CD14-positive monocyte (primary cell): ENCODE measurements at regions not wholly inside any gene's neighbourhood (a gene's known extent, or its start where the extent isn't known, plus 50 kb on each side); places are given as distances from the start of the nearest gene placed in this dataset.

Experiments
- DNase-seq, 3 donors: peaks; one replicate each; pipeline ENCODE4 v3.0.0-alpha.2; 2011 to 2022
- H2AFZ ChIP-seq: 2 replicates; pipeline ENCODE4 v1.6.0; 2012; ENCODE audit warnings: mild to moderate bottlenecking, low read depth, low read length, inconsistent platforms; ENCODE audit not compliant: insufficient read depth, poor library complexity, severe bottlenecking
- H3K27ac ChIP-seq, 2 donors: 1 replicate in 1 of 2; 2 replicates in 1 of 2; pipeline ENCODE4 v1.5.1; 2012 to 2013; ENCODE audit warnings: low read length in 2 of 2, control low read depth in 1 of 2, inconsistent platforms in 1 of 2, low read depth in 1 of 2, mild to moderate bottlenecking in 1 of 2
- H3K27me3 ChIP-seq, 2 donors: one replicate each; pipeline versions ENCODE4 v1.6.0 to v1.6.1; 2011 to 2013; ENCODE audit warnings: low read length in 2 of 2; ENCODE audit not compliant: control insufficient read depth in 2 of 2, insufficient read depth in 2 of 2
- H3K36me3 ChIP-seq, 2 donors: replicated peaks in 1 of 2; 1 replicate in 1 of 2; 2 replicates in 1 of 2; pipeline versions ENCODE4 v1.5.1 to v1.6.1; 2012 to 2013; ENCODE audit warnings: low read length in 2 of 2, control low read depth in 1 of 2, inconsistent platforms in 1 of 2, mild to moderate bottlenecking in 1 of 2; ENCODE audit not compliant: insufficient read depth in 2 of 2, control insufficient read depth in 1 of 2
- H3K4me1 ChIP-seq, 2 donors: 1 replicate in 1 of 2; 2 replicates in 1 of 2; pipeline versions ENCODE4 v1.5.1 to v1.6.1; 2012 to 2013; ENCODE audit warnings: low read length in 2 of 2, control low read depth in 1 of 2, inconsistent platforms in 1 of 2, mild to moderate bottlenecking in 1 of 2, moderate library complexity in 1 of 2; ENCODE audit not compliant: insufficient read depth in 2 of 2, control insufficient read depth in 1 of 2
- H3K4me2 ChIP-seq: replicated peaks from 2 replicates; pipeline ENCODE3; 2012; ENCODE audit warnings: low read length, moderate library complexity, mild to moderate bottlenecking; ENCODE audit not compliant: poor library complexity, severe bottlenecking; ENCODE audit errors: extremely low read depth
- H3K4me3 ChIP-seq, 3 experiments: fragments of 200-600 bp in 1 of 3; sonication (generic) in 1 of 3; replicated peaks in 1 of 3; 1 replicate in 2 of 3; 2 replicates in 1 of 3; pipeline ENCODE4 v1.5.1; 2011 to 2013; ENCODE audit warnings: low read length in 3 of 3, mild to moderate bottlenecking in 3 of 3, control low read depth in 2 of 3, low read depth in 2 of 3, inconsistent platforms in 1 of 3, moderate library complexity in 1 of 3
- H3K79me2 ChIP-seq: 2 replicates; pipeline ENCODE4 v1.6.0; 2012; ENCODE audit warnings: mild to moderate bottlenecking, control low read depth, inconsistent platforms, low read length, moderate library complexity; ENCODE audit not compliant: insufficient read depth
- H3K9ac ChIP-seq: 2 replicates; pipeline ENCODE4 v1.6.0; 2017; ENCODE audit warnings: low read length, mild to moderate bottlenecking; ENCODE audit not compliant: insufficient read depth, poor library complexity, severe bottlenecking
- H3K9me3 ChIP-seq, 2 donors: replicated peaks in 1 of 2; 1 replicate in 1 of 2; 2 replicates in 1 of 2; pipeline versions ENCODE4 v1.5.1 to v1.6.1; 2012 to 2013; ENCODE audit warnings: low read length in 2 of 2, control low read depth in 1 of 2; ENCODE audit not compliant: control insufficient read depth in 1 of 2, insufficient read depth in 1 of 2
- H4K20me1 ChIP-seq: 2 replicates; pipeline ENCODE4 v1.6.0; 2012; ENCODE audit warnings: mild to moderate bottlenecking, low read length, control low read depth, moderate library complexity; ENCODE audit not compliant: insufficient read depth
- H3K27ac Mint-ChIP-seq, 7 donors: one replicate each; pipeline ENCODE4 v1.8.0; 2020; ENCODE audit warnings: mild to moderate bottlenecking in 7 of 7, mixed read lengths in 7 of 7, moderate library complexity in 6 of 7, inconsistent platforms in 2 of 7
- H3K27me3 Mint-ChIP-seq, 3 donors: one replicate each; pipeline ENCODE4 v1.8.0; 2021 to 2022; ENCODE audit warnings: low read depth in 3 of 3, mild to moderate bottlenecking in 3 of 3, mixed read lengths in 3 of 3, moderate library complexity in 3 of 3, inconsistent platforms in 1 of 3
- H3K36me3 Mint-ChIP-seq, 2 donors: one replicate each; pipeline ENCODE4 v1.8.0; 2020; ENCODE audit warnings: mixed read lengths in 2 of 2, inconsistent platforms in 1 of 2, mild to moderate bottlenecking in 1 of 2
- H3K4me1 Mint-ChIP-seq: one replicate; pipeline ENCODE4 v1.8.0; 2020; ENCODE audit warnings: mild to moderate bottlenecking, mixed read lengths
- H3K4me3 Mint-ChIP-seq, 2 donors: one replicate each; pipeline ENCODE4 v1.8.0; 2020; ENCODE audit warnings: mild to moderate bottlenecking in 2 of 2, mixed read lengths in 2 of 2, moderate library complexity in 1 of 2
- H3K9me3 Mint-ChIP-seq, 7 donors: one replicate each; pipeline ENCODE4 v1.8.0; 2020 to 2022; ENCODE audit warnings: mixed read lengths in 7 of 7, mild to moderate bottlenecking in 6 of 7, moderate library complexity in 6 of 7, inconsistent platforms in 2 of 7
- WGBS: methylation state at CpG from one replicate; pipeline ENCODE4 v1.1.5; 2013; ENCODE audit warnings: missing lambda C conversion rate; ENCODE audit not compliant: insufficient coverage; 5-methylcytosine and 5-hydroxymethylcytosine counted together
- intact Hi-C, 2 donors: fragments of 100-400 bp; cut with micrococcal nuclease; formaldehyde crosslinking; loops; one replicate each; pipeline versions ENCODE4 v1.15.0 to v1.15.1; 2023
- TF ChIP-seq, protein P1 (sequence below): fragments of 200-600 bp; IDR thresholded peaks from one replicate; pipeline ENCODE4 v1.8.0; 2022; ENCODE audit warnings: antibody characterized with exemption, mild to moderate bottlenecking

DNA sequence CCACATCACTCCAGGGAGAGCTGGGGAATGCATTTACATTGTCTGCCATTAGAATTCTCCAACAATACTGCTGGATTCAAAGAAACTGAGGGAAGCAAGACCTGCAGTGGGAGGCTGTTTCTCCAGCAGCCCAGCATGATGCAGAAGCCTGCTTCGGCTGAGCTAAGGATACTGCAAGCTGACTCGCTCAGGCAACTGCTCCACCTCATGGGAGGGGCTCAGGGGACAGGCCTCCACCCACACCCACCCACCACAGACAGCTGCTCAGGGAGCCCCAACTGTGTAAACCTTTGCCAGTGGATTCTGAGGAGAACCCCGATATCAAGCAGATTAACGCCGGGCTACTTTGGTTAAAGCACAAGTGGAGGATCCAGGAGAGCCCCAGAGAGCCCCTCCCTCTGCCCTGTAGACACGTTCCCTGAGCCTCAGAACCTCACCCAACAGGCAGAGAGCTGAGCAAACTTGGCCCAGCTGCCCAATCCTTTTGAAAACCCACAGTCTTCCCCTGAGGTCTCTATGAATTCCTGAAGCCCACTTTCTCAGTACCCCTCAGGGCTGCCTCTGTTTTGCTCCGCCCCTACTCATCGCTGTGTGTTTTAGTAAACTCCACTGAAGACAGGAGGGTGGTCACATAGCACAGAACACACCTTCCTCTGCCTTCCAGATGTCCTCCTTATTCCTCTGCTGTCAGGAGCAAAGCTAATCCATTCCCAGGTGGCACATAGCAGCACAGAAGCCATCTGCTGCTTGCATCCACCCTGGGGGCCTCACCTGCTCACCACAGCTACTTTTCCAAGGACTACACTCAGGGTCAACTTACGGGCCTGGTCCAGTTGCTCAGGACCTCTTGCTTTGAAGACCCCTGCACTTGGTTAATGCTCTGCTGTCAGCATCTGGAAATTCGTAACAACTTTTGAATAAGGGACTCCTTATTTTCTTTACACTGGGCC lies 269.0 kb downstream of the ABHD5 start:
- Histone ChIP-seq H3K9ac (no peak overlapping the region), H3K4me1 (no peaks in the 10 kb centered on the region), H3K27ac (no peak overlapping the region), H3K79me2 (no peaks in the 10 kb centered on the region), H3K4me3 (no peak overlapping the region), H4K20me1 (no peaks in the 10 kb centered on the region), H3K9me3 (no peaks in the 10 kb centered on the region), H3K36me3 (no peaks in the 10 kb centered on the region), H3K4me2 (no peak overlapping the region), H3K27me3 (peaks cover 0 to 4% of the 10 kb centered on the region in 2 donors), H2AFZ (no peak overlapping the region)
- WGBS: 92% methylated on average over 7 of the region's 10 CpGs
- H3K9me3 Mint-ChIP-seq: peaks cover 0 to 1% (median 0%) of the 10 kb centered on the region in 7 donors
- no peaks in the 10 kb centered on the region for H3K4me1 Mint-ChIP-seq
- TF ChIP-seq, protein P1, sequence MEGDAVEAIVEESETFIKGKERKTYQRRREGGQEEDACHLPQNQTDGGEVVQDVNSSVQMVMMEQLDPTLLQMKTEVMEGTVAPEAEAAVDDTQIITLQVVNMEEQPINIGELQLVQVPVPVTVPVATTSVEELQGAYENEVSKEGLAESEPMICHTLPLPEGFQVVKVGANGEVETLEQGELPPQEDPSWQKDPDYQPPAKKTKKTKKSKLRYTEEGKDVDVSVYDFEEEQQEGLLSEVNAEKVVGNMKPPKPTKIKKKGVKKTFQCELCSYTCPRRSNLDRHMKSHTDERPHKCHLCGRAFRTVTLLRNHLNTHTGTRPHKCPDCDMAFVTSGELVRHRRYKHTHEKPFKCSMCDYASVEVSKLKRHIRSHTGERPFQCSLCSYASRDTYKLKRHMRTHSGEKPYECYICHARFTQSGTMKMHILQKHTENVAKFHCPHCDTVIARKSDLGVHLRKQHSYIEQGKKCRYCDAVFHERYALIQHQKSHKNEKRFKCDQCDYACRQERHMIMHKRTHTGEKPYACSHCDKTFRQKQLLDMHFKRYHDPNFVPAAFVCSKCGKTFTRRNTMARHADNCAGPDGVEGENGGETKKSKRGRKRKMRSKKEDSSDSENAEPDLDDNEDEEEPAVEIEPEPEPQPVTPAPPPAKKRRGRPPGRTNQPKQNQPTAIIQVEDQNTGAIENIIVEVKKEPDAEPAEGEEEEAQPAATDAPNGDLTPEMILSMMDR: no peak
- intact Hi-C loops: no loop called here
- H3K4me3 Mint-ChIP-seq: no peak overlapping the region
- no peak for DNase-seq
- H3K36me3 Mint-ChIP-seq: no peaks in the 10 kb centered on the region
- H3K27me3 Mint-ChIP-seq: peaks cover 3 to 18% (median 14%) of the 10 kb centered on the region in 3 donors
- peak overlapping the region in 2 of 7 donors; percentile 13 to 60 for H3K27ac Mint-ChIP-seq

GRCh38 chr3:43960448-43960840 lies 269.7 kb downstream of the ABHD5 start:
- Histone ChIP-seq H3K4me1 (no peaks in the 10 kb centered on the region), H3K9me3 (no peaks in the 10 kb centered on the region), H3K9ac (no peak overlapping the region), H3K4me3 (no peak overlapping the region), H3K36me3 (no peaks in the 10 kb centered on the region), H2AFZ (no peak overlapping the region), H3K27me3 (peaks cover 0 to 4% of the 10 kb centered on the region in 2 donors), H3K4me2 (no peak overlapping the region), H3K27ac (no peak overlapping the region), H3K79me2 (no peaks in the 10 kb centered on the region), H4K20me1 (no peaks in the 10 kb centered on the region)
- TF ChIP-seq, protein P1: no peak
- H3K27me3 Mint-ChIP-seq: peaks cover 3 to 17% (median 14%) of the 10 kb centered on the region in 3 donors
- no peaks in the 10 kb centered on the region for H3K36me3 Mint-ChIP-seq
- H3K27ac Mint-ChIP-seq: no peak overlapping the region
- no peaks in the 10 kb centered on the region for H3K4me1 Mint-ChIP-seq
- H3K4me3 Mint-ChIP-seq: no peak overlapping the region
- DNase-seq: no peak
- intact Hi-C loops: no loop called here
- no CpG with 5 or more reads among the region's 3 CpGs for WGBS
- H3K9me3 Mint-ChIP-seq: peaks cover 0 to 1% (median 0%) of the 10 kb centered on the region in 7 donors
